ENCODE measurements at regions not wholly inside any gene's neighbourhood (a gene's known extent, or its start where the extent isn't known, plus 50 kb on each side); places are given as distances from the start of the nearest gene placed in this dataset.

- Histone ChIP-seq H3K27me3 (no peaks in the 10 kb centered on the region), H3K4me3 (no peak overlapping the region), H3K4me1 (replicated peaks in 1 of 2) (no peaks in the 10 kb centered on the region), H3K27ac (no peak overlapping the region), H3K9me3 (replicated peaks in 1 of 3) (no peaks in the 10 kb centered on the region), H3K36me3 (replicated peaks in 1 of 2) (no peaks in the 10 kb centered on the region)
- intact Hi-C loops (cut with DNase I) = no loop called here
- TF ChIP-seq, protein P1, sequence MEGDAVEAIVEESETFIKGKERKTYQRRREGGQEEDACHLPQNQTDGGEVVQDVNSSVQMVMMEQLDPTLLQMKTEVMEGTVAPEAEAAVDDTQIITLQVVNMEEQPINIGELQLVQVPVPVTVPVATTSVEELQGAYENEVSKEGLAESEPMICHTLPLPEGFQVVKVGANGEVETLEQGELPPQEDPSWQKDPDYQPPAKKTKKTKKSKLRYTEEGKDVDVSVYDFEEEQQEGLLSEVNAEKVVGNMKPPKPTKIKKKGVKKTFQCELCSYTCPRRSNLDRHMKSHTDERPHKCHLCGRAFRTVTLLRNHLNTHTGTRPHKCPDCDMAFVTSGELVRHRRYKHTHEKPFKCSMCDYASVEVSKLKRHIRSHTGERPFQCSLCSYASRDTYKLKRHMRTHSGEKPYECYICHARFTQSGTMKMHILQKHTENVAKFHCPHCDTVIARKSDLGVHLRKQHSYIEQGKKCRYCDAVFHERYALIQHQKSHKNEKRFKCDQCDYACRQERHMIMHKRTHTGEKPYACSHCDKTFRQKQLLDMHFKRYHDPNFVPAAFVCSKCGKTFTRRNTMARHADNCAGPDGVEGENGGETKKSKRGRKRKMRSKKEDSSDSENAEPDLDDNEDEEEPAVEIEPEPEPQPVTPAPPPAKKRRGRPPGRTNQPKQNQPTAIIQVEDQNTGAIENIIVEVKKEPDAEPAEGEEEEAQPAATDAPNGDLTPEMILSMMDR (IDR thresholded peaks at IDR 0.05) = no peak
- TF ChIP-seq POLR2A (IDR thresholded peaks at IDR 0.05) = no peak
- DNase-seq = no peak
- 70 to 74% (median 73%) methylated on average over 6 of the region's 6 CpGs for WGBS, 4 donors
Observed at GRCh38 chr1:38353956-38354355, 307.4 kb upstream of the POU3F1 start.

- Histone ChIP-seq H3K9me3 (replicated peaks in 1 of 3) (no peaks in the 10 kb centered on the region), H3K4me1 (replicated peaks in 1 of 2) (no peaks in the 10 kb centered on the region), H3K27me3 (no peaks in the 10 kb centered on the region), H3K27ac (no peak overlapping the region), H3K36me3 (replicated peaks in 1 of 2) (no peaks in the 10 kb centered on the region), H3K4me3 (no peak overlapping the region)
- intact Hi-C loops (cut with DNase I) = no loop called here
- WGBS, 4 donors = 45 to 68% (median 62%) methylated on average over 6 of the region's 6 CpGs
- DNase-seq = no peak
- TF ChIP-seq POLR2A (IDR thresholded peaks at IDR 0.05) = no peak
- TF ChIP-seq, protein P1 (IDR thresholded peaks at IDR 0.05) = no peak
Observed at GRCh38 chr1:38352869-38353268, 306.3 kb upstream of the POU3F1 start.

- WGBS, 4 donors = 74 to 76% (median 75%) methylated on average over 3 of the region's 3 CpGs
- Histone ChIP-seq H3K4me1 (replicated peaks in 1 of 2) (no peaks in the 10 kb centered on the region), H3K27me3 (no peaks in the 10 kb centered on the region), H3K4me3 (no peak overlapping the region), H3K27ac (no peak overlapping the region), H3K9me3 (replicated peaks in 1 of 3) (no peaks in the 10 kb centered on the region), H3K36me3 (replicated peaks in 1 of 2) (no peaks in the 10 kb centered on the region)
- TF ChIP-seq, protein P1 (IDR thresholded peaks at IDR 0.05) = no peak
- TF ChIP-seq POLR2A (IDR thresholded peaks at IDR 0.05) = no peak
- intact Hi-C loops (cut with DNase I) = no loop called here
- DNase-seq = no peak
Observed at GRCh38 chr1:38347446-38348175, 301.0 kb upstream of the POU3F1 start.

DNA sequence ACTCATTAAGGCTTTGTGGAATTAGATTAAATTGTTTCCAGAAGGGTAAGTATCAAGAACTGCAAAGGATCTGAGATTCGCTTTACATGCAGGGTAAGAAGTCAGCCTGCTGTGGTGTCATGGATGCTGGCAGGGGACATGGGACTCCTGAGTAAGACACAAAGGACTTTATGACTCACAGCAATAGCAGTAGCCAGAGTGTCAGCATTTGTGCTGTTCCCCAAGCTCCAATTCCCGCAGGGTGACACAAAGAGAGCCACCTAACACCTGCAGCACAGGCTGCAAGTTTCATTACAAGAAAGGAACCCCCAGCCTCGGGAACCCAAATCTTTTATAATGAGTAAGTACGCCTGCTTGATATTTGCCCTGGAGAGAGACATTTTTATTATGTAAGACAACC, 298.1 kb upstream of the POU3F1 start:
- DNase-seq = no peak
- H3K36me3 ChIP-seq (replicated peaks in 1 of 2) = no peaks in the 10 kb centered on the region
- no peak overlapping the region for H3K27ac ChIP-seq
- no peaks in the 10 kb centered on the region for H3K9me3 ChIP-seq (replicated peaks in 1 of 3)
- no peak for TF ChIP-seq POLR2A (IDR thresholded peaks at IDR 0.05)
- TF ChIP-seq, protein P1 (IDR thresholded peaks at IDR 0.05) = no peak
- intact Hi-C loops (cut with DNase I) = no loop called here
- H3K4me1 ChIP-seq (replicated peaks in 1 of 2) = no peaks in the 10 kb centered on the region
- WGBS, 4 donors = 62 to 68% (median 62%) methylated on average over 4 of the region's 4 CpGs
- no peak overlapping the region for H3K4me3 ChIP-seq
- no peaks in the 10 kb centered on the region for H3K27me3 ChIP-seq

Measured in adrenal gland (tissue), 9 donors.